NB4 (cell line): ENCODE measurements at regions not wholly inside any gene's neighbourhood (a gene's known extent, or its start where the extent isn't known, plus 50 kb on each side); places are given as distances from the start of the nearest gene placed in this dataset.

Experiments
- CTCF ChIP-seq: IDR thresholded peaks from one replicate; pipeline ENCODE4 v1.5.1; 2012; ENCODE audit warnings: low read depth, low read length
- POLR2A ChIP-seq: IDR thresholded peaks from 2 replicates; pipeline ENCODE4 v1.6.1; 2011; ENCODE audit warnings: mild to moderate bottlenecking; ENCODE audit not compliant: insufficient read length; ENCODE audit errors: extremely low read depth

GRCh38 chr4:161002386-161002785 is 1161.4 kb downstream of the FSTL5 start:
- TF ChIP-seq POLR2A (no peak), CTCF (no peak)
